Keratinocyte (primary cell): ENCODE measurements at regions not wholly inside any gene's neighbourhood (a gene's known extent, or its start where the extent isn't known, plus 50 kb on each side); places are given as distances from the start of the nearest gene placed in this dataset.

Experiments
- DNase-seq: peaks from one replicate; pipeline ENCODE4 v3.0.0-alpha.2; 2011; ENCODE audit warnings: low read depth, missing footprints, low spot score
- FAIRE-seq: peaks from 2 replicates; lab custom pipeline; 2011; peaks lifted over from hg19 to GRCh38; lab: Jason Lieb, UNC
- H2AFZ ChIP-seq: 2 replicates; pipeline ENCODE4 v1.6.0; 2012; ENCODE audit warnings: low read length, control low read depth, inconsistent platforms; ENCODE audit not compliant: control insufficient read depth
- H3K27ac ChIP-seq: 2 replicates; pipeline ENCODE4 v1.5.1; 2011; ENCODE audit warnings: low read length; ENCODE audit not compliant: control insufficient read depth, insufficient read depth
- H3K27me3 ChIP-seq: 3 replicates; pipeline ENCODE4 v1.6.0; 2011; ENCODE audit warnings: low read length; ENCODE audit not compliant: control insufficient read depth, insufficient read depth; ENCODE audit errors: extremely low read depth
- H3K36me3 ChIP-seq, 2 experiments: 2 replicates in 1 of 2; 3 replicates in 1 of 2; pipeline ENCODE4 v1.5.1; 2011; ENCODE audit warnings: low read length in 2 of 2, mild to moderate bottlenecking in 1 of 2; ENCODE audit not compliant: control insufficient read depth in 2 of 2, insufficient read depth in 2 of 2; ENCODE audit errors: extremely low read depth in 1 of 2
- H3K4me1 ChIP-seq: 3 replicates; pipeline ENCODE4 v1.5.1; 2011; ENCODE audit warnings: low read length; ENCODE audit not compliant: control insufficient read depth, insufficient read depth; ENCODE audit errors: extremely low read depth
- H3K4me2 ChIP-seq: 3 replicates; pipeline ENCODE4 v1.6.0; 2011; ENCODE audit warnings: low read depth, low read length; ENCODE audit not compliant: control insufficient read depth, insufficient read depth; ENCODE audit errors: extremely low read depth
- H3K4me3 ChIP-seq, 3 experiments: fragments of 200-600 bp in 1 of 3; sonication (generic) in 1 of 3; 2 replicates in 2 of 3; 3 replicates in 1 of 3; pipeline ENCODE4 v1.5.1; 2011 to 2016; ENCODE audit warnings: low read length in 3 of 3, mild to moderate bottlenecking in 3 of 3, control low read depth in 2 of 3, inconsistent platforms in 1 of 3, low read depth in 1 of 3, mixed read lengths in 1 of 3, mixed run types in 1 of 3, moderate library complexity in 1 of 3; ENCODE audit not compliant: control insufficient read depth in 2 of 3, insufficient read depth in 2 of 3; ENCODE audit errors: extremely low read depth in 1 of 3
- H3K79me2 ChIP-seq: 2 replicates; pipeline ENCODE4 v1.6.0; 2012; ENCODE audit warnings: low read length; ENCODE audit not compliant: control insufficient read depth, insufficient read depth
- H3K9ac ChIP-seq: 3 replicates; pipeline ENCODE4 v1.6.0; 2011; ENCODE audit warnings: low read length; ENCODE audit not compliant: control insufficient read depth, insufficient read depth; ENCODE audit errors: extremely low read depth
- H3K9me1 ChIP-seq: 3 replicates; pipeline ENCODE4 v1.6.0; 2011; ENCODE audit warnings: low read length; ENCODE audit not compliant: control insufficient read depth, insufficient read depth; ENCODE audit errors: extremely low read depth
- H3K9me3 ChIP-seq: 2 replicates; pipeline ENCODE4 v1.5.1; 2012; ENCODE audit warnings: low read depth, low read length; ENCODE audit not compliant: control insufficient read depth
- H4K20me1 ChIP-seq: 3 replicates; pipeline ENCODE4 v1.6.0; 2011; ENCODE audit warnings: low read length; ENCODE audit not compliant: control insufficient read depth, insufficient read depth; ENCODE audit errors: extremely low read depth
- CTCF ChIP-seq, 3 experiments: IDR thresholded peaks in 1 of 3; conservative IDR thresholded peaks in 1 of 3; optimal IDR thresholded peaks in 1 of 3; 2 replicates in 2 of 3; 3 replicates in 1 of 3; pipeline versions ENCODE3 to v1.5.1; 2011; ENCODE audit warnings: low read length in 3 of 3, mild to moderate bottlenecking in 3 of 3, moderate library complexity in 2 of 3, control low read depth in 1 of 3, inconsistent platforms in 1 of 3; ENCODE audit not compliant: insufficient read depth in 2 of 3; ENCODE audit errors: extremely low read depth in 1 of 3
- EZH2 ChIP-seq: IDR thresholded peaks from one replicate; pipeline ENCODE4 v1.6.1; 2012; ENCODE audit warnings: inconsistent platforms, mild to moderate bottlenecking, low read length, moderate library complexity
- dilution Hi-C: fragments of 300-500 bp; cut with MboI; formaldehyde crosslinking; loops from one replicate; pipeline ENCODE4 v1.7.0; 2020; ENCODE audit warnings: low sequenced_read_pairs; ENCODE audit not compliant: extremely low pct_ligation_motif_present

GRCh38 chr22:44585559-44586350 is 87.7 kb upstream of the RTL6 start:
- no peak overlapping the region for H3K4me3 ChIP-seq
- DNase-seq (no peak), FAIRE-seq (no peak)
- H3K36me3 ChIP-seq = no peaks in the 10 kb centered on the region
- H3K27me3 ChIP-seq = peaks cover 20% of the 10 kb centered on the region
- no peak for TF ChIP-seq CTCF (optimal IDR thresholded peaks at IDR 0.05 in 1 of 3, IDR thresholded peaks at IDR 0.05 in 1 of 3, conservative IDR thresholded peaks at IDR 0.05 in 1 of 3; ENCODE audit: extremely low read depth in 1 of 3, insufficient read depth in 2 of 3, low read length in 3 of 3)
- TF ChIP-seq EZH2 = no peak
- H3K9me3 ChIP-seq = no peaks in the 10 kb centered on the region
- no peak overlapping the region for H2AFZ ChIP-seq
- H4K20me1 ChIP-seq = no peaks in the 10 kb centered on the region
- no peaks in the 10 kb centered on the region for H3K4me1 ChIP-seq
- no peaks in the 10 kb centered on the region for H3K79me2 ChIP-seq
- no peaks in the 10 kb centered on the region for H3K9me1 ChIP-seq
- dilution Hi-C loops = no loop called here
- H3K9ac ChIP-seq = no peak overlapping the region
- no peak overlapping the region for H3K4me2 ChIP-seq
- H3K27ac ChIP-seq = no peak overlapping the region

GRCh38 chr22:44584256-44584902 is 86.3 kb upstream of the RTL6 start:
- peaks cover 20% of the 10 kb centered on the region for H3K27me3 ChIP-seq
- FAIRE-seq = no peak
- no peak overlapping the region for H3K4me3 ChIP-seq
- no peaks in the 10 kb centered on the region for H3K9me1 ChIP-seq
- no peaks in the 10 kb centered on the region for H3K36me3 ChIP-seq
- H3K79me2 ChIP-seq = no peaks in the 10 kb centered on the region
- no peaks in the 10 kb centered on the region for H3K9me3 ChIP-seq
- H3K4me2 ChIP-seq = no peak overlapping the region
- dilution Hi-C loops = no loop called here
- H4K20me1 ChIP-seq = no peaks in the 10 kb centered on the region
- no peak overlapping the region for H2AFZ ChIP-seq
- H3K27ac ChIP-seq = no peak overlapping the region
- no peaks in the 10 kb centered on the region for H3K4me1 ChIP-seq
- H3K9ac ChIP-seq = no peak overlapping the region
- DNase-seq = no peak
- TF ChIP-seq EZH2 (no peak), CTCF (optimal IDR thresholded peaks at IDR 0.05 in 1 of 3, IDR thresholded peaks at IDR 0.05 in 1 of 3, conservative IDR thresholded peaks at IDR 0.05 in 1 of 3; ENCODE audit: extremely low read depth in 1 of 3, insufficient read depth in 2 of 3, low read length in 3 of 3) (no peak)
